GM12865 (cell line): ENCODE measurements at regions not wholly inside any gene's neighbourhood (a gene's known extent, or its start where the extent isn't known, plus 50 kb on each side); places are given as distances from the start of the nearest gene placed in this dataset.

ENCODE experiments used
- DNase-seq: peaks from one replicate; pipeline ENCODE4 v3.0.0; 2010; ENCODE audit warnings: low read depth
- H3K4me3 ChIP-seq: 2 replicates; pipeline ENCODE4 v1.5.1; 2011; ENCODE audit warnings: mild to moderate bottlenecking, low read depth, low read length, control low read depth
- TF ChIP-seq, protein P1 (sequence below): IDR thresholded peaks from 2 replicates; pipeline ENCODE4 v1.5.1; 2011; ENCODE audit warnings: low read length, control low read depth, low read depth, inconsistent platforms; ENCODE audit not compliant: insufficient read depth; ENCODE audit errors: missing control alignments

GRCh38 chr18:37805773-37806404 lies 240.3 kb upstream of the CELF4 start:
- TF ChIP-seq, protein P1, sequence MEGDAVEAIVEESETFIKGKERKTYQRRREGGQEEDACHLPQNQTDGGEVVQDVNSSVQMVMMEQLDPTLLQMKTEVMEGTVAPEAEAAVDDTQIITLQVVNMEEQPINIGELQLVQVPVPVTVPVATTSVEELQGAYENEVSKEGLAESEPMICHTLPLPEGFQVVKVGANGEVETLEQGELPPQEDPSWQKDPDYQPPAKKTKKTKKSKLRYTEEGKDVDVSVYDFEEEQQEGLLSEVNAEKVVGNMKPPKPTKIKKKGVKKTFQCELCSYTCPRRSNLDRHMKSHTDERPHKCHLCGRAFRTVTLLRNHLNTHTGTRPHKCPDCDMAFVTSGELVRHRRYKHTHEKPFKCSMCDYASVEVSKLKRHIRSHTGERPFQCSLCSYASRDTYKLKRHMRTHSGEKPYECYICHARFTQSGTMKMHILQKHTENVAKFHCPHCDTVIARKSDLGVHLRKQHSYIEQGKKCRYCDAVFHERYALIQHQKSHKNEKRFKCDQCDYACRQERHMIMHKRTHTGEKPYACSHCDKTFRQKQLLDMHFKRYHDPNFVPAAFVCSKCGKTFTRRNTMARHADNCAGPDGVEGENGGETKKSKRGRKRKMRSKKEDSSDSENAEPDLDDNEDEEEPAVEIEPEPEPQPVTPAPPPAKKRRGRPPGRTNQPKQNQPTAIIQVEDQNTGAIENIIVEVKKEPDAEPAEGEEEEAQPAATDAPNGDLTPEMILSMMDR = no peak
- no peak for DNase-seq
- H3K4me3 ChIP-seq = no peak overlapping the region

- no peak overlapping the region for H3K4me3 ChIP-seq
- DNase-seq = no peak
- TF ChIP-seq, protein P1 = no peak
Measured at GRCh38 chr18:37796823-37797349, 231.3 kb upstream of the CELF4 start.

GRCh38 chr18:37787452-37787851 lies 221.9 kb upstream of the CELF4 start:
- DNase-seq = no peak
- no peak overlapping the region for H3K4me3 ChIP-seq
- TF ChIP-seq, protein P1 = no peak

DNA sequence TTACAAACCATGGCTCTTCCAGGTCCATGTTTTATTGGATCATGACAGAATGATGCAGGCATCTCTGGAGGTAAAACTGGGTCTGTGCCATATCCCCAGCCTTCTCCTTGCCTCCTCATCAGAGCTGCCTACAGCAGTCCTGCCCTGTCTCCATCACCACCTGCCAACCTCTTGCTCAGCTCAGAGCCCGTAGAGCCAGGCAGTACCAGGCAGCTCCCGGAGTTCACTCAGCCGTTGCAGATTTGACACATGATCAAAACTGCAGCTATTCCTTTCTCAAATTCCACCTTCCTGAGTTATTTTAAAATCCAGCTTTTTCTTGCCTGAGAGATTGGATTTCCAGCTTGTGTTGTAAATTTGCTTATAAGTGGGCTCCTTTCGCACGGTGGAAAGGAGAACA lies 218.2 kb upstream of the CELF4 start:
- no peak overlapping the region for H3K4me3 ChIP-seq
- DNase-seq = no peak
- TF ChIP-seq, protein P1 = no peak

GRCh38 chr18:37779220-37779619 lies 213.6 kb upstream of the CELF4 start:
- H3K4me3 ChIP-seq = no peak overlapping the region
- DNase-seq = no peak
- TF ChIP-seq, protein P1 = no peak

DNA sequence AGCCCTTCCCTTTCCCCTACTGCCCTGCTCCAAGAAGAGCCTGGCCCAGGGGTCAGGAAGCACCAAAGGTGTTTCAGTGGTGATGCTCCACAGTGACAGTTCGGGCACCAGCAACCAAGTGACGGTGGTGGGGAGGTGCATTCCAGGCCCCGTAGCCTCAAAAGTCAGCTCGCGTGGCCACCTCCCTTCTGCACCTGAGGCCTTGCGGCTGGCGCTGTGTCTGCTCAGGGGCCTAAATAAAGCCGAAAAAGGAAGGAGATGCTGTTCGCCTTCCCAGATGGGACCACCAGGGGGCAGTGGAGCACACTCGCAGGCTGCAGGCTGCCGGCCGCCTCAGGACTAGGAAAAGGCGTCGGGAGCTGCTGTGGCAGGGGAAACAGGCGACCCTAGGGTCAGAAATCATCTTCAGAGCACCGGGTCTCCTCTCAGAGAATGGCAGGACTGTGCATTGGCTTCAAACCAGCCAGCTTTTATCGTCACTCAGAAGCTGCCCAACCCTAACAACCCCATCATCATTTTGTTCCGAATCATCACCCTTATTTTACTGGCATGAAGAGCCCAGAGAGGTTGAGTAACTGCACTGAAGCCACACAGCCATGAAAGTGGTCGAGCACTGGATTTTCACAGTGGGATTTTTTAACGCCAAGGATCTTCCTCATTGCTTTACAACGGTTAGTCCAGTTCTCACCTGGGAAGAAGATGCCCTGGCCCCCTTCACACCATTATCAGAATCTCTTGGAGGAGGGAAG lies 213.0 kb upstream of the CELF4 start:
- TF ChIP-seq, protein P1 = peak; percentile 81
- no peak overlapping the region for H3K4me3 ChIP-seq
- peak; percentile 53 for DNase-seq
